RWPE1 (cell line): ENCODE measurements at regions not wholly inside any gene's neighbourhood (a gene's known extent, or its start where the extent isn't known, plus 50 kb on each side); places are given as distances from the start of the nearest gene placed in this dataset.
A peak's percentile ranks its signal among the peaks of the same experiment; 100 is the strongest.

ENCODE experiments used
- CTCF ChIA-PET: fragments of 350-600 bp; sonication (Branson Sonifier 250); formaldehyde crosslinking; extraction: SDS; loops from one replicate; lab custom pipeline; 2021; lab: Yijun Ruan, JAX
- POLR2A ChIA-PET: fragments of 400-600 bp; formaldehyde crosslinking; extraction: SDS; loops from one replicate; lab custom pipeline; 2020; ENCODE audit warnings: antibody characterized with exemption; ENCODE audit not compliant: low non-redundant PET; lab: Yijun Ruan, JAX
- DNase-seq: peaks from one replicate; pipeline ENCODE4 v3.0.0; 2012; ENCODE audit warnings: low spot score
- H3K27ac ChIP-seq: fragments of 450-650 bp; 2 replicates; pipeline ENCODE4 v1.5.1; 2017
- TF ChIP-seq, protein P1 (sequence below): fragments of 450-650 bp; conservative IDR thresholded peaks from 2 replicates; pipeline ENCODE4 v1.5.1; 2017; ENCODE audit warnings: low read depth, mild to moderate bottlenecking

DNA sequence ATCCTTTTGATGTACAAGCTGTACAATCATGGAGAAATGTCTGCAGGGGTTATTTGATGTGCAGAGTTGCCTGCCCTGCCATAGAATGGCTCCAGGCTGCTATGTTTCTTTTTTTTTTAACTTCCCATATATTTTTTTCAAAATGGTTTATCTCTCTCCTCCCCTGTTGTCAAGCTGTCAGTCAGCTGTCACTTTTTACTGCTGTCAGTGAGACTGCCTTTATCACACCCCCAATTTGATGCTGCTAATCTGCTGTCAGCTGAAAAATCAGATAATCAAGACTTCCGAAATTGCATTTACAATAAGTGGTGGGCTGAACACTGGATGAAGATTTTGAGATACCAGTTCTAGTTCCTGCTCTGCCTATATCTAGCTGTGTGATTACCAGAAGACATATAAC lies 382.6 kb downstream of the ZEB2 start:
- POLR2A ChIA-PET = no interaction called here
- TF ChIP-seq, protein P1, sequence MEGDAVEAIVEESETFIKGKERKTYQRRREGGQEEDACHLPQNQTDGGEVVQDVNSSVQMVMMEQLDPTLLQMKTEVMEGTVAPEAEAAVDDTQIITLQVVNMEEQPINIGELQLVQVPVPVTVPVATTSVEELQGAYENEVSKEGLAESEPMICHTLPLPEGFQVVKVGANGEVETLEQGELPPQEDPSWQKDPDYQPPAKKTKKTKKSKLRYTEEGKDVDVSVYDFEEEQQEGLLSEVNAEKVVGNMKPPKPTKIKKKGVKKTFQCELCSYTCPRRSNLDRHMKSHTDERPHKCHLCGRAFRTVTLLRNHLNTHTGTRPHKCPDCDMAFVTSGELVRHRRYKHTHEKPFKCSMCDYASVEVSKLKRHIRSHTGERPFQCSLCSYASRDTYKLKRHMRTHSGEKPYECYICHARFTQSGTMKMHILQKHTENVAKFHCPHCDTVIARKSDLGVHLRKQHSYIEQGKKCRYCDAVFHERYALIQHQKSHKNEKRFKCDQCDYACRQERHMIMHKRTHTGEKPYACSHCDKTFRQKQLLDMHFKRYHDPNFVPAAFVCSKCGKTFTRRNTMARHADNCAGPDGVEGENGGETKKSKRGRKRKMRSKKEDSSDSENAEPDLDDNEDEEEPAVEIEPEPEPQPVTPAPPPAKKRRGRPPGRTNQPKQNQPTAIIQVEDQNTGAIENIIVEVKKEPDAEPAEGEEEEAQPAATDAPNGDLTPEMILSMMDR = no peak
- CTCF ChIA-PET = no interaction called here
- no peak for DNase-seq
- no peak overlapping the region for H3K27ac ChIP-seq

- H3K27ac ChIP-seq = no peak overlapping the region
- TF ChIP-seq, protein P1 = no peak
- ChIA-PET CTCF (no interaction called here), POLR2A (no interaction called here)
- DNase-seq = no peak
Observed at GRCh38 chr2:144136297-144137010, 383.5 kb downstream of the ZEB2 start.

DNA sequence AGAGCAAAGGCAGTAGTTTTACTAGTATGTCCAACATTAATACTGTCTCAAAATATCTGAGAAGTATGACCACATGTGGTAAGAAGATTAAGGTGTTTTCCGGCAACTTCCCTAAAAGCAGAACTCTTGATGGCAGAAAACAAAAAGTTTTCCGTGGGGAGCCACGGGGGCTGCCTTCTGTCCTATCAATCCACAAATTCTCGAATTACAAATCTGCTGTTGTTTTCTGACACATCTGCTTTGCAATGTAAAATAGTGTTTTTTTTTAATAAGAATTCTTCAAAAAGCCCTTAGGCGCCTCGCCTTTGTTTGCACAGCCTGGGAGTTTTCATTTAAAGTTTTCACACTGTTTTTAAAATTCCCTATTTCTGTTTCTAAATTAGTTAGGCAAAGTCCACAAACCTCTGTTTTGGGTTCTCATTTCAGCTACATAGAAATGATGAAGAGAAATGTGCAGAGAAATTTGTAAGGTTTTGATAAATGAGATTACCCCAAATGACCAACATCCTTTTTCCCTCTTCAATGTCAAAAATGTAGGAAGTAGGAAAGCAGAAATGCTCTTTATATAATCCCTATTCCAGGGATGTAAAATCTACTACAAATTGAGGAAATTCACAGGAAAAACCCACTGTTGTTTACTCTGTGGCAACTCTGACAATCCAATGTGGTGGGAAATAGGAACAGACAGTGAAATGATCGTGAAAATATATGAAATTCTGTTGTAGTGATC lies 385.8 kb downstream of the ZEB2 start:
- ChIA-PET POLR2A (no interaction called here), CTCF (no interaction called here)
- TF ChIP-seq, protein P1 = no peak
- H3K27ac ChIP-seq = no peak overlapping the region
- no peak for DNase-seq

DNA sequence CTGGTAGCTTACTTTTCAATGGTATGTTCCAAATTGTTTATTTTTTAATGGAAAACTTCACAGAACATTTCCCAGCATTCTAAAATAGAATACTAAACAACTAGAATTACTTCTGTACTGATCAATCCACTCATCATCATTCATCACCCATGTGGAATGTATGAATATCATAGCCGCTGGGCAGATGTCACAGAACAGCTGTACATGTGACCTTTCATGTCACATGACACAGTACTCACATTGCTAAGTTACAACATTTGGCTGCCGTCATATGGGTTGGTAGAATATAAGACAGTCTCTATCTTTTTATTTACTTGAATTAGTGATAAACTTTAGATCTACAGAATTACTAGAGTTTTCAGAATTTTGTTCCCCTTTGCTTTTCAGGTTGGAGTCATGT lies 387.6 kb downstream of the ZEB2 start:
- peak; percentile 59 for DNase-seq
- no peak overlapping the region for H3K27ac ChIP-seq
- TF ChIP-seq, protein P1 = no peak
- ChIA-PET POLR2A (no interaction called here), CTCF (interaction anchor here (0.6 kb wide), 2 partner anchors 196 to 230 kb away, joined by 3 to 4 read pairs; no protein-coding TSS in a partner anchor)

DNA sequence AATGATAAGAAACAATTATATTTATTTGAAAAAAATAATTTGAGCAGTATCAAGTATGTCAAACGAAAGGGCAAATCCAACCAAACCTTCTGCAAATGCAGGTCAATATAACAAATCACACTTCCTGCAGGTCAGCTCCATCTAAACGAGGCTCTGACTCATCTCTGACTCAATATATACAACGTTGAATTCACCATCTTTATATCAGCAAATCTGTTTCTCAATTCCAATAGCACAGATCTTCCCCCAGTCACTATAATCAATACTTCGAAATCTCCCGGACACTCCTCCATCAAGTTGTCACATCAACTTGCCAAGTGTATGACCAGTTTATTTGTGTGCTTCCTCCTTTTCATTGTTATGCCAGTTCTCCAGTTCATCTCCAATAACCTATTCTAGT lies 388.9 kb downstream of the ZEB2 start:
- no peak overlapping the region for H3K27ac ChIP-seq
- POLR2A ChIA-PET = no interaction called here
- peak; percentile 41 for DNase-seq
- TF ChIP-seq, protein P1 = no peak
- CTCF ChIA-PET = interaction anchor here (0.6 kb wide), 1 partner anchor 60 kb away, joined by 6 read pairs; no protein-coding TSS in a partner anchor

DNA sequence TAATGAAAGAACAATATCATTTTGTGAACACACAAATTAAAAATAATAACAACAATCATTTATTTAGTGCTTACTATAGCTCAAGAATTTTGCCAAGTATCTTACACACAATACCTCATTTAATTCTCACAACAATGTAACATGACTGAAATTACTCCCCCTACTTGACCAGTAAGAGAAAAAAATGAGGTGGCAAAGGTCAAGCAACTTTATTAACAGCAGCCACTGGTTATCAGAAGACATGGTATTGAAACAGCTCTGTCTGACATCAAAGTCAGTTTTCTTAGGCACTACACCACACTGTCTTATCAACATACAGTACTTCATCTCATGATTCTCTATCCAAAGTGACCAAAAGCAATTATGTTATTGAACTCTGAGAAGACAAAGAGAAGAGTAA lies 389.4 kb downstream of the ZEB2 start:
- TF ChIP-seq, protein P1 = no peak
- ChIA-PET CTCF (interaction anchor here (0.6 kb wide), 1 partner anchor 131 kb away, joined by 3 read pairs; no protein-coding TSS in a partner anchor), POLR2A (no interaction called here)
- DNase-seq = no peak
- no peak overlapping the region for H3K27ac ChIP-seq
